ENCODE measurements at regions not wholly inside any gene's neighbourhood (a gene's known extent, or its start where the extent isn't known, plus 50 kb on each side); places are given as distances from the start of the nearest gene placed in this dataset.

DNA sequence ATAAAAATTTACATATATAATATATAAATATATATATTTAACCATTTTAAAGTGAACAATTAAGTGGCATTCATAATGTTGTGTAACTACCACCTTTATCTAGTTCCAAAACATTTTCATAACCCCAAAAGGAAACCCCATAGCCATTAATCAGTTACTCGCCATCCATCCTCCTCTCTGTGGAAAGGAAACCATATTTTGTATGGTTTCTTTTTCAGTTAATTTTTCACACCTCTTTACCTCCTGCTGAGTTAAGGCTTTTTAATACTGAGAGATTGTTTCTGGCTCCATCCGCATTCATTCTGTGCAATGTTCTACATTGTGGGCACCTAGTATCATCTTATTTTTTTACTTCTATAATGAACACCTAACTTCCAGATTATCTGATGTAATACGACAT, 512.1 kb downstream of the LMO4 start:
- WGBS, 2 donors = 82 to 85% methylated on average over 3 of the region's 3 CpGs
- H3K9me3 ChIP-seq (ENCODE audit: control insufficient read depth in 2 of 2, insufficient read depth in 1 of 2, low read depth in 1 of 2, low read length in 1 of 2) = no peaks in the 10 kb centered on the region
- H3K4me1 ChIP-seq (ENCODE audit: control insufficient read depth in 2 of 2, insufficient read depth in 2 of 2, low read length in 1 of 2) = no peaks in the 10 kb centered on the region
- H3K27me3 ChIP-seq (ENCODE audit: control insufficient read depth in 1 of 2, insufficient read depth in 2 of 2, low read length in 2 of 2) = no peaks in the 10 kb centered on the region
- no peaks in the 10 kb centered on the region for H3K36me3 ChIP-seq (ENCODE audit: control insufficient read depth in 2 of 2, insufficient read depth in 2 of 2, low read length in 1 of 2)
- no peak overlapping the region for H3K4me3 ChIP-seq (ENCODE audit: low read depth in 1 of 2, low read length in 2 of 2)
- H3K27ac ChIP-seq (ENCODE audit: low read depth in 2 of 2, low read length in 1 of 2) = no peak overlapping the region

DNA sequence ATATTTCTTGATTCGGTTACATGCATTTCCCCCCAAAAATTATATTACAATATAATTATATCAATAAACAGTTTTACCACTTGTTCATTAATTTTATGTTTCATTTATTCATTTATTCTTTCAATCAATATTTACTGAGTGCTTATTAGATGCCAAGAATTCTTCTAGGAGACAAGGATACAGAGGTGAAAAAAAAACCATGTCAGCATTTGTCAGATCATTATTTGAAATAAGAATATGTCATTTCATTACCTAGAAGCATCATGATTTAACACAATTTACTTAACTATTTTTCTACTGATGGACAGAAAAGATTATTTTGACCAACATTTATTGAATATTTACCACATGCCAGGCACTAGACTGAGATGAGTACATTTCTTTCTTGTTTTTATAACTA, 512.7 kb downstream of the LMO4 start:
- H3K4me1 ChIP-seq (ENCODE audit: control insufficient read depth in 2 of 2, insufficient read depth in 2 of 2, low read length in 1 of 2) = no peaks in the 10 kb centered on the region
- H3K9me3 ChIP-seq (ENCODE audit: control insufficient read depth in 2 of 2, insufficient read depth in 1 of 2, low read depth in 1 of 2, low read length in 1 of 2) = no peaks in the 10 kb centered on the region
- no peak overlapping the region for H3K27ac ChIP-seq (ENCODE audit: low read depth in 2 of 2, low read length in 1 of 2)
- no peaks in the 10 kb centered on the region for H3K36me3 ChIP-seq (ENCODE audit: control insufficient read depth in 2 of 2, insufficient read depth in 2 of 2, low read length in 1 of 2)
- WGBS, 2 donors = 90 to 92% methylated on average over 1 of the region's 1 CpG
- no peaks in the 10 kb centered on the region for H3K27me3 ChIP-seq (ENCODE audit: control insufficient read depth in 1 of 2, insufficient read depth in 2 of 2, low read length in 2 of 2)
- no peak overlapping the region for H3K4me3 ChIP-seq (ENCODE audit: low read depth in 1 of 2, low read length in 2 of 2)

DNA sequence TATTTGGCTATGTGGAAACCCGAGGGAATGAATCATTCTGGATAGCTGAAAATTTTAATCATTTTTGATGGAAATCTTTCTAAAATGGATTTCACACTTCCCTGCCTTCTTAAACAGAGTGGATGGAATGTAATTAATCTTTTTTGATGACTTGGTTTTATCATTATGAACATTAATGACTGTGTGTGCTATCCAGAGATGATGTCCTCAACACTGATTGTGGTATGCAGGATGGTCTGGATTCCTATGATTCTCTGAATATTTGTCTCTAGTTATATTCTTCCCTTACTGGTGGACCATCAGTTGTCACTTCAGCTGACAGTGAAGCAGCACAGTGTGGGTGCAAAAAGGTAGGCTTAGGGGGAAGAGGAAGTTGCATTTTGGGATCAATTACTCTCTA, 513.5 kb downstream of the LMO4 start:
- H3K27me3 ChIP-seq (ENCODE audit: control insufficient read depth in 1 of 2, insufficient read depth in 2 of 2, low read length in 2 of 2) = no peaks in the 10 kb centered on the region
- WGBS, 2 donors = 84 to 88% methylated on average over 1 of the region's 1 CpG

DNA sequence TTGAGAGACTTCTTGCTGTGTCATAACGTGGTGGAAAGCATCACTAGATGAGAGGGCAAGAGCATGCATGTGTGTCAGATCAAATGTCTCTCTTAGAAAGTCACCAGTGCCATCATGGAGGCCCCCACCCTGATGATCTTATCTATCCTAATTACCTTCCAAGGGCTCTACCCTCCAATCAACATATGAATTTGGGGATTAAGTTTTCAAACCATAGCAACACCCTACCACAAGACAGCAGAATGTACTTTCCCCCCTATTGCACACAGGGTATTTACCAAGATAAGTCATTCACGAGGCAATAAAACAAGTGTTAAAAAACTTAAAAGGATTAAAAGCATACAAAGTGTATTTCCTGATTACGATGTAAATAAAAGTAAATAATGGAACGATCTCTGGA, 515.6 kb downstream of the LMO4 start:
- Histone ChIP-seq H3K27ac (ENCODE audit: low read depth in 2 of 2, low read length in 1 of 2) (no peak overlapping the region), H3K36me3 (ENCODE audit: control insufficient read depth in 2 of 2, insufficient read depth in 2 of 2, low read length in 1 of 2) (no peaks in the 10 kb centered on the region), H3K9me3 (ENCODE audit: control insufficient read depth in 2 of 2, insufficient read depth in 1 of 2, low read depth in 1 of 2, low read length in 1 of 2) (no peaks in the 10 kb centered on the region)

More for the DNA sequence above, 513.5 kb downstream of the LMO4 start:
- Histone ChIP-seq H3K4me3 (ENCODE audit: low read depth in 1 of 2, low read length in 2 of 2) (no peak overlapping the region), H3K9me3 (ENCODE audit: control insufficient read depth in 2 of 2, insufficient read depth in 1 of 2, low read depth in 1 of 2, low read length in 1 of 2) (no peaks in the 10 kb centered on the region), H3K27ac (ENCODE audit: low read depth in 2 of 2, low read length in 1 of 2) (no peak overlapping the region), H3K36me3 (ENCODE audit: control insufficient read depth in 2 of 2, insufficient read depth in 2 of 2, low read length in 1 of 2) (no peaks in the 10 kb centered on the region), H3K4me1 (ENCODE audit: control insufficient read depth in 2 of 2, insufficient read depth in 2 of 2, low read length in 1 of 2) (no peaks in the 10 kb centered on the region)

DNA sequence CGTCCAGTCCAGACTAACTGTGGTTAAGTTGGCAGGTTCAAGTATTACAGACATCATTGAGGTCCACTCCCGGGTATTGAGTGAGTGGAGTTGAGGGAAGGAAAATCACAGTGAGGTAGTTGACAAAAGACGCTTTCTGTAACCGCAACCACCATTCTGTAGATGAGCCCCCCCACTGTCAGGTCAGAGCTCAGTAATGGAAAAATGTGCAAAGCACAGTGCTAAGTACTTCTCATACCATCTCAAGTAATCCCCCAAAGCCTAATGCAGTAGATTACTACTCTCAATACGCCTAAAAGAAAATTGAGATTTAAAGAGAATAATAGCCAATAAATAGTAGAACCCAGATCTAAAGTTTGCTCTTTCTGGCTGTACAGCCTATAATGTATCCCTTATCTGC, 522.8 kb downstream of the LMO4 start:
- WGBS, 2 donors = 91 to 92% methylated on average over 5 of the region's 5 CpGs
- Histone ChIP-seq H3K4me1 (ENCODE audit: control insufficient read depth in 2 of 2, insufficient read depth in 2 of 2, low read length in 1 of 2) (no peaks in the 10 kb centered on the region), H3K36me3 (ENCODE audit: control insufficient read depth in 2 of 2, insufficient read depth in 2 of 2, low read length in 1 of 2) (no peaks in the 10 kb centered on the region), H3K4me3 (ENCODE audit: low read depth in 1 of 2, low read length in 2 of 2) (no peak overlapping the region), H3K27me3 (ENCODE audit: control insufficient read depth in 1 of 2, insufficient read depth in 2 of 2, low read length in 2 of 2) (no peaks in the 10 kb centered on the region), H3K27ac (ENCODE audit: low read depth in 2 of 2, low read length in 1 of 2) (no peak overlapping the region), H3K9me3 (ENCODE audit: control insufficient read depth in 2 of 2, insufficient read depth in 1 of 2, low read depth in 1 of 2, low read length in 1 of 2) (no peaks in the 10 kb centered on the region)

More for the DNA sequence above, 515.6 kb downstream of the LMO4 start:
- Histone ChIP-seq H3K27me3 (ENCODE audit: control insufficient read depth in 1 of 2, insufficient read depth in 2 of 2, low read length in 2 of 2) (no peaks in the 10 kb centered on the region), H3K4me3 (ENCODE audit: low read depth in 1 of 2, low read length in 2 of 2) (no peak overlapping the region), H3K4me1 (ENCODE audit: control insufficient read depth in 2 of 2, insufficient read depth in 2 of 2, low read length in 1 of 2) (no peaks in the 10 kb centered on the region)
- 62 to 68% methylated on average over 4 of the region's 4 CpGs for WGBS, 2 donors

DNA sequence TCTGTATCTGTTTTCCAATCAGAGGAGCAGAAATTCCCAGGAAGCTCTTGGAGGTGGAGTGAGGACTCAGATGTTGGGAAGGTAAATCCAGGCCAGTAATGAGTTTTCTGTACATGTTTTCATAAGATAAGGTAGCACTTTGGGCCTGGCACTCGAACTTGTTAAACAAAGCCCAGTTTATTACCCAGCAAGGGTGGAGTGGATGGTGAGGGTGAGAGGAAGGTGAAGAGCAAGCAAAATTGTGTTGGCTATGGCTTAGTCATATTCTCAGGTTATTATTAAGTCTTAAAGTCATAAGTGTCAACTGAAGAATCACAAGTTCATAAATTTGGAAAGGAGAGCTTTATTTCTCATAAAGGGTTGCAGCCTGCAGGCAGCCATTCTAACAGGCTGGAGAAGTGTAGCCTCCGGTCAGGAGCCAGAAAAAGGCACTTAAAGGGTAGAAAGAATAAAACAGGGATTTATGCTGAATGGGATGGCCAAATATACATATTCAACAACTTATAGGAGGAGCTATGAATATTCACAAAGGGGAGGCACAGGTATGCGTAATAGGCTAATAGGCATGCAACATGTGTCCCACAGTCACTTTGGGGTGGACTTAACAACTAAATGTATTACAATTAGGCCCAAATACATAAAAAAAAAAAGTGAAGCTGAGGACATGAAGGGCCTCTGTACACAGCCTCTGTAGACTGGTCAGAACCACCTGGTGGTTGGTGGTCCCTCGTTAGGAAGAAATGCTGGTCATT, 523.9 kb downstream of the LMO4 start:
- WGBS, 2 donors = 73 to 84% methylated on average over 4 of the region's 4 CpGs
- Histone ChIP-seq H3K36me3 (ENCODE audit: control insufficient read depth in 2 of 2, insufficient read depth in 2 of 2, low read length in 1 of 2) (no peaks in the 10 kb centered on the region), H3K27me3 (ENCODE audit: control insufficient read depth in 1 of 2, insufficient read depth in 2 of 2, low read length in 2 of 2) (no peaks in the 10 kb centered on the region), H3K4me3 (ENCODE audit: low read depth in 1 of 2, low read length in 2 of 2) (no peak overlapping the region), H3K27ac (ENCODE audit: low read depth in 2 of 2, low read length in 1 of 2) (no peak overlapping the region), H3K9me3 (ENCODE audit: control insufficient read depth in 2 of 2, insufficient read depth in 1 of 2, low read depth in 1 of 2, low read length in 1 of 2) (no peaks in the 10 kb centered on the region), H3K4me1 (ENCODE audit: control insufficient read depth in 2 of 2, insufficient read depth in 2 of 2, low read length in 1 of 2) (no peaks in the 10 kb centered on the region)

DNA sequence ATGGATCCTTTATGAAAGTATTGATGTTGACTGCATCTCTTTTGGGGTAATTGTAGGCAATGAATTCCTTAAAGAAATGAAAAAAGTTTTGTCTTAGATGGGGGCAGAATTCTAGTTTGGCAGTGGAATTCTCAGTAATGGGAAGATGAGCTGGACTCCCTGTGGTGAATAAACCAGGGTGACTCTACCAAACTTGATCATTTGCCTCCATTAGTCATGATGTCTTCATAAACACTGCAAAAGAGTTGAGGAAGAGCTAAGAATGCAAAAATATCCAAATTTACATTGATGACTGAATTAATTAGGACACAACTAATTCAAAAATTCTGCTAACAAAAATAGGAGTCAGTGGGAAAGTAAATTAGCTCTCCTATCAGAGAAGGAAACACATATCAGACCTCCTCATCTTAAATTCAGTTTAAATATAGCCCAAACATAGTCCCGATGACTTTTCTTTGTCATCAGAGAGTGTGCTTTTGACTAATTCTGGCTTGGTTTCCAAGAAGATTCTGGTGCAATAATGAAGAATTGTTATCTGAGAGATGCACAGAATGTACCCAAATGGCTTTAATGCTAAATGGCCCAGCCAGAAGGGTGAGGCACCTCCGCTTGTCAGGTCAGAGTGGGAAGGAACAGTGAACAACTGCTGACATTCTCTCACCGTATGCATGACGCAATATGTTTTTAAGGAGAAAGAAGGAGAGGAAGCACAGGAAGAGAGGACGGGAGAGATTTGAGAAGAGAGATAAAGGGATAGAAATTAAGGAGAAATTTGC, 525.1 kb downstream of the LMO4 start:
- Histone ChIP-seq H3K9me3 (ENCODE audit: control insufficient read depth in 2 of 2, insufficient read depth in 1 of 2, low read depth in 1 of 2, low read length in 1 of 2) (no peaks in the 10 kb centered on the region), H3K36me3 (ENCODE audit: control insufficient read depth in 2 of 2, insufficient read depth in 2 of 2, low read length in 1 of 2) (no peaks in the 10 kb centered on the region), H3K4me3 (ENCODE audit: low read depth in 1 of 2, low read length in 2 of 2) (no peak overlapping the region), H3K4me1 (ENCODE audit: control insufficient read depth in 2 of 2, insufficient read depth in 2 of 2, low read length in 1 of 2) (no peaks in the 10 kb centered on the region), H3K27me3 (ENCODE audit: control insufficient read depth in 1 of 2, insufficient read depth in 2 of 2, low read length in 2 of 2) (no peaks in the 10 kb centered on the region), H3K27ac (ENCODE audit: low read depth in 2 of 2, low read length in 1 of 2) (no peak overlapping the region)
- 63 to 69% methylated on average over 5 of the region's 5 CpGs for WGBS, 2 donors

DNA sequence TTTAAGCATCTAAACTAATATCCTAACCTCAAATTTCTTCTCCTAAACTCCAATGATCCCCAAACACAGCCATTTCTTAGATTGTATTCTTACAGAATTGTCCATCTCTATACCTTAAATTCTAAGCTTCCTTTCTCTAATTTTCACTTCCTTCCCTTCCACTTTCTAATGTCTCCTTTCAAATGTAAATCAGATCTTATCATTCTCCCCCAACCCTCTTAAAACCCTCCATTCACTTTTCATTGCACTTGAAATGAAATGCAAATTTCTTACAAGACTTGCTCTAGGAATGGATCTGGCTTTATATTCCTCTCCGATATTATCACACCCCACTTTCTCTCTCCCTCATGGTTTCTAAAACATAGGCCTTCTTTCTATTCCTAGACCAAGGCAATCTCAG, 534.6 kb downstream of the LMO4 start:
- Histone ChIP-seq H3K9me3 (ENCODE audit: control insufficient read depth in 2 of 2, insufficient read depth in 1 of 2, low read depth in 1 of 2, low read length in 1 of 2) (no peaks in the 10 kb centered on the region), H3K4me1 (ENCODE audit: control insufficient read depth in 2 of 2, insufficient read depth in 2 of 2, low read length in 1 of 2) (no peaks in the 10 kb centered on the region), H3K36me3 (ENCODE audit: control insufficient read depth in 2 of 2, insufficient read depth in 2 of 2, low read length in 1 of 2) (no peaks in the 10 kb centered on the region), H3K4me3 (ENCODE audit: low read depth in 1 of 2, low read length in 2 of 2) (no peak overlapping the region), H3K27me3 (ENCODE audit: control insufficient read depth in 1 of 2, insufficient read depth in 2 of 2, low read length in 2 of 2) (no peaks in the 10 kb centered on the region), H3K27ac (ENCODE audit: low read depth in 2 of 2, low read length in 1 of 2) (no peak overlapping the region)
- 89 to 92% methylated on average over 1 of the region's 1 CpG for WGBS, 2 donors

DNA sequence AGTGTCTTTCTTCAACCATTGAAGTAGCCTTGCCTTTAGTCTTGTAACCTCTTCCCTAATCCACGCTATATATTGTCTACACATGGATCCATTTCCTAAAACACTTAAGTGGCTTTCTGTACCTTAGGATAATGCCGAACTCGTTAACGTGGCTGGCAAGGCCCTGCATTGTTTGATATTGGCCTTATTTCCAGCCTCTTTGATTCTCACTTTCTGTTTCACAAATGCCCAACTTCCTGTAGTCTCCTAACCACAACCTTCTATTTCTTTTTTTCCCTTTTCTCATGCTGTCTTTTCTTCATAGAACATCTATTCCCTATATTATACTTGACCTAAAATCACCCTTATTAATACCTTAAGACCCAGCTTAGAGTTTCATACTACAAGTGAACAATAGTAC, 536.0 kb downstream of the LMO4 start:
- H3K36me3 ChIP-seq (ENCODE audit: control insufficient read depth in 2 of 2, insufficient read depth in 2 of 2, low read length in 1 of 2) = no peaks in the 10 kb centered on the region
- H3K27ac ChIP-seq (ENCODE audit: low read depth in 2 of 2, low read length in 1 of 2) = no peak overlapping the region
- WGBS, 2 donors = 76 to 77% methylated on average over 4 of the region's 4 CpGs
- H3K9me3 ChIP-seq (ENCODE audit: control insufficient read depth in 2 of 2, insufficient read depth in 1 of 2, low read depth in 1 of 2, low read length in 1 of 2) = no peaks in the 10 kb centered on the region
- no peaks in the 10 kb centered on the region for H3K27me3 ChIP-seq (ENCODE audit: control insufficient read depth in 1 of 2, insufficient read depth in 2 of 2, low read length in 2 of 2)
- no peak overlapping the region for H3K4me3 ChIP-seq (ENCODE audit: low read depth in 1 of 2, low read length in 2 of 2)
- no peaks in the 10 kb centered on the region for H3K4me1 ChIP-seq (ENCODE audit: control insufficient read depth in 2 of 2, insufficient read depth in 2 of 2, low read length in 1 of 2)

DNA sequence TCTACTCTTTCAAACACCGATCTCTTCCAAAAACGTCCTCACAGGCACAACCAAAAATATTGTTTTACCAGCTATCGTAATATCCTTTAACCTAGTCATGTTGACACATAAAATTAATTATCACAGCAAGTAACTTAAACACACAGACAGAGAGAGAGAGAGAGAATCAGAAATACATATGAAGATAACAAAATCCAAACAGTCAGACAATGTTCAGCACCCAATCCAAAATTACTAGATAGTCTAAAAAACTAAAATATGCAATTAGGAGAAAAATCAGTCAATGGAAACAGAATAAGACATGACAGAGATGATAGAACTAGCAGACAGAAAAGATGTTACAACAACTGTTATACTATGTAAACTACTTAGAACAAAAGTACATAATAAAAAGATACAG, 537.7 kb downstream of the LMO4 start:
- Histone ChIP-seq H3K9me3 (ENCODE audit: control insufficient read depth in 2 of 2, insufficient read depth in 1 of 2, low read depth in 1 of 2, low read length in 1 of 2) (no peaks in the 10 kb centered on the region), H3K4me1 (ENCODE audit: control insufficient read depth in 2 of 2, insufficient read depth in 2 of 2, low read length in 1 of 2) (no peaks in the 10 kb centered on the region), H3K27me3 (ENCODE audit: control insufficient read depth in 1 of 2, insufficient read depth in 2 of 2, low read length in 2 of 2) (no peaks in the 10 kb centered on the region), H3K27ac (ENCODE audit: low read depth in 2 of 2, low read length in 1 of 2) (no peak overlapping the region), H3K4me3 (ENCODE audit: low read depth in 1 of 2, low read length in 2 of 2) (no peak overlapping the region), H3K36me3 (ENCODE audit: control insufficient read depth in 2 of 2, insufficient read depth in 2 of 2, low read length in 1 of 2) (no peaks in the 10 kb centered on the region)
- 93 to 96% methylated on average over 3 of the region's 3 CpGs for WGBS, 2 donors

All from esophagus (tissue), 2 donors.